Left forelimb (tissue), 1 donor: ENCODE measurements at regions not wholly inside any gene's neighbourhood (a gene's known extent, or its start where the extent isn't known, plus 50 kb on each side); places are given as distances from the start of the nearest gene placed in this dataset.
"Not testable (repeated sequence)": the region's sequence is repeated elsewhere in the genome, so short reads cannot be mapped to it uniquely, and the experiment has no call there.

Experiments used
- DNase-seq: peaks from one replicate; pipeline ENCODE4 v3.0.0-alpha.2; 2018; ENCODE audit warnings: low spot score

DNA sequence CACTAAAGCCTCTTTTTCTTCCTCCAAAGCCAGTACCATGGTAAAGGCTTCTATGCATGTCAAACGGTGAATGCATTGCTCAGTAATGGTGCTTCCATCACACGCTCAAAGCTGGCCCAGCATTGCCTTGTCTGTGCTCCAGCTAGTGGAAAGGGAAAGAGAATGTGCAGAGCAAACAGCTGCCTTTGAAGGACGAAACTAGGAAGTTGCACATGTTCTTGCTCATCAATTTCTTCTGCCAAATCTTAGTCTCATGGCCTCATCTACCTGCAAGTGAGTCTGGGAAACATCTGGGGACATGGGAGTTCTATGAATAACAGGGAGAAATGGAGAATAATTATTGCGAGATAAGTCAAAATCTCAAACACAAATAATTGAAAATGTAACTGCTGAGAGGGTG lies 216.5 kb upstream of the SSTR4 start:
- DNase-seq, result no peak

- DNase-seq, result no peak
Observed at GRCh38 chr20:22819112-22819511, 216.0 kb upstream of the SSTR4 start.

- no peak for DNase-seq
Observed at GRCh38 chr20:22819784-22820183, 215.3 kb upstream of the SSTR4 start.

GRCh38 chr20:22821081-22821727 lies 213.9 kb upstream of the SSTR4 start:
- DNase-seq, result no peak

- no peak for DNase-seq
Observed at GRCh38 chr20:22821796-22822195, 213.3 kb upstream of the SSTR4 start.

DNA sequence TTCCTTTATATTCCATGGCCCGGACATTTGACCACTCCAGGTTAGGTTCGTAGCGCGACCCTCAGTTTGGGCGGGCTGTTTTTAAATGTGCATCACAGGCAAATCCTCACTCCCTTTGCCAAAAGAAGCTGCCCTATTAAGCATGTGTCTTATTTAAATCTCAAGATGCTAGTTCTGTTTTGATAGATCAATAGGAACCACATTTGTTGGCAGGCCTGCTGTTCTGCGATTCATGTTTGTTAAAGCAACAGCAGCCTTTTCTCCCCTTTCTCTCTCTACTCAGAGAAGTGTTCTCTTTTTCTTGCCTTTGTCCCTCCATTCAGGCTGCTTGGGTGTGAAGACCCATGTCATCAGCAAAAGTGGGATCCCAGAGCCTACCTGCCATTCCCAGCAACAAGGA lies 212.0 kb upstream of the SSTR4 start:
- DNase-seq, result no peak

DNA sequence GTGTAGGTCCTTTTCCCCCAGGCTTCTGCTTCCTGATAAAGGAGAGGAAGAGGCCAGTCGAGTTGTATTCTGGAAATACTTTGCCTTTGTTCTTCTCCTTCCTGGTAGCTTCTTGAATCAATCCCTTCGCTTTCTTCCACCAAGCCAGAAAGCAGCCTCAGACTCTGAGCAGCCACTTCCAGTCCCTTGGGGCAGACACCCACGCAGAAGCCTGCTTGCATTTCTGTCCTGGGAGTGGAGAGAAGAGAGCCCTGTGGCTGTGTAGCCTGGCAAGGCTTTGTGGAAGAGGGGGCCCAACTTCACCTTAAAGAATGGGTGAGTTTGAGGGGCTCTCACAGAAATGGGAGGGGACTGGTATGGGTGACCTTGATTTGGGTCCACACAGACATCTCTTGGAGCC lies 211.0 kb upstream of the SSTR4 start:
- no peak for DNase-seq

DNA sequence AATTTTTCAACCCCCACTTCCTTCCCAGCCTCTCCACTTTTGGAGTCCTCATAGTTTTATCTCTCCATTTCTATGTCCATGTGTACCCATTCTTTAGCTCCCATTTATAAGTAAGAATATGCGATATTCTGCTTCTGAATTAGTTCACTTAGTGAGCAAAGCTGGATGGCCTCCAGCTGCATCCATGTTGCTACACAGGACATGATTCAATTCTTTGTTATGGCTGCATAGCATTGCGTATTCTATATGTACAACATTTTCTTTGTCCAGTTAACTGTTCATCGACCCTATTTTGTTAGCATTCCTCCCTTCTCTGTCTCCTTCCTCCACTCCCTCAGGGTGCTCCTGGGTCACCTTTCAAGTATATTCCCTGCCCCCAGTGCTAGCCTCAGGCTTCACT lies 210.0 kb upstream of the SSTR4 start:
- DNase-seq, result no peak

DNA sequence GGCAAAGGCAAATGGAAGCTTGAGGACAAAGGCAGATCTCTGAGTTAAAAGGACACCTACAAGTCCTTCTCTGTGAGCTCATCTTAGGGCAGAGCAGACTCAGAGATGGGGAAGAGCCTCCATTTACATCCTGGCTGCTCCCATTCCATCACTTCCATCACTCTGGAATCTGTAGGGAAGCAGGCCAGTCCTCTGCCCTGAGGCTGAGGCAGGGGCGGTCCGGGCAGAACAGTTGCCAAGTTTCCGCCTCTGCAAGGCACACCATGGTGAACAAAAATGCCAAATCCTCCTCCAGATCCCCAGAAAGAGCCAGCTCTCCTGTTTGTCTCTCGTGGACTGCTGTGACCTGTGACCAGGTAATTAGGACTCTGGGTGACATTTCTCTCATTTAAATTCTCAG lies 209.6 kb upstream of the SSTR4 start:
- no peak for DNase-seq

DNA sequence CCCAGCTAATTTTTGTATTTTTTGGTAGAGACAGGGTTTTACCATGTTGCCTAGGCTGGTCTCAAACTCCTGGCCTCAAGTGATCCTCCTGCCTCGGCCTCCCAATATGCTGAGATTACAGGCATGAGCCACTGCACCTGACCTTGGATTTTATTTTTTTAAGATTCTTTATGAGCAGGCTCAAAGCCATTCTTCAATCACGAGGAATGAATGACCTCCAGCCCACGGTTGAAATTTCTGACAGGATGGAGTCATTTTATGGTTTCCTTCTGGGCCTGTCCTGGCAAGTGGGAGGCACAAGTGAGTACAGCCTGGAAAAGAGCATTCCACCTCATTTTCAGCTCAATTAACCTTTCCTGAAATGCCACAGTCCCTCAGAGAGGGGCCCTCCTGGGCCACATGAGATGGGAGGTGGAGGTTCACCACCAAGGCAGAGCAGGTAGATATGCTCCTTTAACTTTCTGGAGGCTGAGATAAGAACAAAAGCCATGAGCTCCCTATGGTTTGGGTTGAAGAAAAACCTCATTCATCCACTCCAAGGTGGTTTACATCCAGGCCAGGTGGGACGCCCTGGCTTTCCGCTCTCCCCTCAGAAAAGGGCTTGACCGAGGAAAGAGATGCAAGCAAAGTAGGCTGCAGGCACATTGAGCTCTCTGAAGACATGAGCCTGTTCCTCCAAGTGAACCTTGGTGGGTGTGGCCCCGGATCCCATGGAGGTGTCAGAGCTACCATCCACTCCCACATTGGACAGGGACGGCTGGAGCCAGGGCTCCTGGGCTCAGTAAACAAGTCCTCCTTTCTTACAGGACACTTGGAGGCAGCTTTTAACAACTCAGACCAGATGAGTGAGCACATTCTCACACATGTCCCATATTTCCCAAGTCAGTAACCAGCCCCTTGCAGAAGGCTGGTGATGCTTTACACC lies 208.5 kb upstream of the SSTR4 start:
- DNase-seq, result no peak

DNA sequence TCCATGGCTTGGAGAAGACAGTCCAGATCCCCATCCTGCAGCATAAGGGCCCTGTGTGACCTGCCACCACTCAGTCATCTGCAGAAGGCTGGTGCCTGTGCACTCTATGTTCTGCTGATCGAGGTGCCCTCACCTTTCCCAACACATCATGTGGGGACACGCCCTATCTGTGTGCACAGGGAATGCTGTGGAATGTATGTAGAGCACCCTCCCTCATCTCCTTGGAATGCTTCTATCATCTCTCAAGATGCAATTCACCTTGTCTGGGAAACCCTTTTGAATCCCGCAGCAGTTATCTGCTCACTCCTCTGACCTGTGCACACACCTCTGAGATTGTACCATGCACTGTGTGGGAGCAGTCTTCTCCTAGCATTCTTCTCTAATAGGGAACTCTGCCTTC lies 207.2 kb upstream of the SSTR4 start:
- no peak for DNase-seq

GRCh38 chr20:22829356-22829755 lies 205.8 kb upstream of the SSTR4 start:
- no peak for DNase-seq

- DNase-seq, result no peak
Observed at GRCh38 chr20:22830138-22830537, 205.0 kb upstream of the SSTR4 start.

GRCh38 chr20:22830715-22831114 lies 204.4 kb upstream of the SSTR4 start:
- DNase-seq, result not testable (repeated sequence)

- no peak for DNase-seq
Observed at GRCh38 chr20:22833851-22834250, 201.3 kb upstream of the SSTR4 start.

GRCh38 chr20:22834651-22835256 lies 200.4 kb upstream of the SSTR4 start:
- DNase-seq, result no peak

GRCh38 chr20:22836211-22836610 lies 198.9 kb upstream of the SSTR4 start:
- no peak for DNase-seq

DNA sequence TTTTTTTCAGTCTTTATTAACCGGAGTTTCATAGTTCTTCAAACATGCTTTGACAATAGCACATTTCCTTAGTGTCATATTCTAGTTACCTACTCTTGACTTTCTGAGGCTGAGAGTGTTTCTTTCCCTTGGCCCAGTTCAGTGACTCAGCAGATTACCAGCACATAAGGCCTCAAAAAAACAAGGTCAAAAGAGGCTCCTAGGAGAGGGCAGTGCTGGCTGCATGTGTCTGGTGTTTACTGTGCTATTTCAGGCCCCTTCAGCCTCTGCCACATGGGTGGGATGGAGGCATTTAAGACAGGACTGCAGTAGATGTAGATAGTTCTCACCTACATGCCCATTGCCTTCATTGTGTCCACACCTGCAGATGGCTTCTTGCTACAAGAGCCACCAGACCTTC lies 198.2 kb upstream of the SSTR4 start:
- no peak for DNase-seq

- DNase-seq, result no peak
Observed at GRCh38 chr20:22838001-22838400, 197.1 kb upstream of the SSTR4 start.

DNA sequence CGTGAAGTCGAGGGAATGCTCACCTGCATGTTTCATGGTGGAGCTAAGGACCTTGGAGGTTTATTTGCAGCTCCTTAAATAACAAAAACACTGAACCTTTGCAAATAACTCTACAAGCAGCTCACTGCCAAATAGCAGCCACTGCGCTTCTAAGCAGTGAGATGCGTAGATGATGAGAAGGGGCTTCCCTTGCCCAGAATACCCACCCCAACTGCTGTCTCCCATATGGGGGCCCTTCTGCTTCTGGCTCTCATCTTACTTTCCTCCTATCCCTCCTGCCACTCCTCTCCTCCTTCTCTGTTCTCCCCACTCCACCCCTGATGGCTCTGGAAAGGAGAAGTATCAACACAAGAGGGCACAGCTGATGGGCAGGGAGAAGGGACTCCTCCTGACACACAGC lies 193.3 kb upstream of the SSTR4 start:
- DNase-seq, result no peak

DNA sequence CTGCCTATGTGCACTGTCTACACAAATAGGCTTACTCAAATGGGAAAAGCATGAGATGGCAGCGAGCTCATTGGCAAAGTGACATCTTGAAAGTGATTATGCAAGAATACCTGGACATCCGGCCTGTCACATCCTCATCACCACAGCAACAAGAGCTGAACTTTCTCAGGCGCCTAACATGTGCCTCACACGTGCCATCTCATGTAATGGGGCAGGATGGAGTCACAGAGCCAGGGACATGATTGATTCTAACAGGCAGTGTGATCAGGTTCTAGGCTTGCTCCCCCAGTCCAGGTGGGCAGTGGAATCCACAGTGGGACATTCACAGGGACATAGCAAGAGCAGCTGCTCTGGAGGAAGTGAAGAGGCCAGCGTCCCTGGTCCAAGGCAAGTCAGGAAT lies 192.3 kb upstream of the SSTR4 start:
- DNase-seq, result no peak

DNA sequence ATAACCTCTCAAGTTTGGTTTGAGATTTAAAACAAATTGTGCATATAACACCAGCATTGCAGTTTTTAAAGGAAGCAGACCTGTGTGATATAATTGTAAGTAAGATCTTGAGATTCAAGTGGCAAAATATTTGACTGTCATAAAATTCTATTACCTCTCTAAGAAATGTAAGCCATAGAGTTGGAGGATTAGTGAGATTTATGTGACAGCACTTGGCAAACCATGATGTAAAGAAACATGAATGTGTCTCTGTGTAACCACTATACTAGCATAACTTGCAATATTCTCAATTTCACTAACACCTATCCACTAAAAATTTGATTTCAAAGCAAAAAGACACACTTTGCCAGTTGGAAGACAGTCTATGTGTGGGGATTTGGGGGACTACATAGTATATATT lies 190.2 kb upstream of the SSTR4 start:
- DNase-seq, result no peak

- DNase-seq, result no peak
Observed at GRCh38 chr20:22846863-22847262, 188.2 kb upstream of the SSTR4 start.
